Anterior cingulate cortex (tissue), 58 donors: ENCODE measurements at regions not wholly inside any gene's neighbourhood (a gene's known extent, or its start where the extent isn't known, plus 50 kb on each side); places are given as distances from the start of the nearest gene placed in this dataset.
"Not testable (repeated sequence)": the region's sequence is repeated elsewhere in the genome, so short reads cannot be mapped to it uniquely, and the experiment has no call there.

Experiments used
- DNase-seq, 58 donors: peaks; one replicate each; lab custom pipeline; 2025; lab: John Stamatoyannopoulos, UW

GRCh38 chr18:8531084-8531483 is 78.2 kb upstream of the RAB12 start:
- DNase-seq = not testable (repeated sequence)

- no peak for DNase-seq
Observed at GRCh38 chr18:8536231-8536630, 73.0 kb upstream of the RAB12 start.

DNA sequence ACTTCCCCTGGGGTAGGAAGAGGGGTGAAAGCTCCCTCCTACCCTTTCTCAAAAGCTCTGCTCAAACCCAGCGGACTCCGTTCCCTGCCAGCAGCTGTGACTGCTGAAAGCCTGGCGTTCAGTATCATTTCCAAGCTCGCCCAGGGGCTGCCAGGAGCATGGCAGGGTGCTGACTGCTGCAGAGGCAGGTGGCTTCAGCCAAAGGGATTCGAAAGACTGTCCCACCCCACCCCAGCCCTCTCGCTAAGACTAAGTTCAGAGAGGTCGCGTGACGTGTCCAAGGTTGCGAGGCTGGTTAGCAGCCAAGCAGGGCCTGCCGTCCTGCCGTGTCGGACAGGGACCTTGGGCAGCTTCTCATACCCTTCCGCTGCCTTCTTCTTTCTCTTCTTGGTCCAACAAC is 72.3 kb upstream of the RAB12 start:
- DNase-seq = no peak

DNA sequence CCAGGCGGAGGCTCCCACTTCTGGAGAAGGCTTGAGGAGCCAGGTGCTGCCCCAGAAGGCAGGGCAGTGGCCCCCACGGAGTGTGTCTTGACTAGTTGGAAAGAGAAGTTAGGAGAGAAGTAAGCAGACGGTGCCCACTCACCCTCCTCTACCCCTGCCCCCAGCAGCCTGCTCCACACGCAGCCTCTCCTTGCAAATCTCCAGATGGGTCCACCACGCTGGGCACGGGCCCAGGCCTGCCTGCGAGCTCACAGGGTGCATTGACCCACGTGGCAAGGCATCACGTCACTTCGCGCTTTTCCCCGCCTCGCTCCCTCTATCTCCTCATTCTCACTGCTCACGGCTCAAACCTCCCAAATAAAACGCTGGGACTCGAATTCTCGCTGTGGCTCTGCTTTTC is 71.8 kb upstream of the RAB12 start:
- DNase-seq = no peak

- no peak for DNase-seq
Observed at GRCh38 chr18:8538935-8539334, 70.3 kb upstream of the RAB12 start.

DNA sequence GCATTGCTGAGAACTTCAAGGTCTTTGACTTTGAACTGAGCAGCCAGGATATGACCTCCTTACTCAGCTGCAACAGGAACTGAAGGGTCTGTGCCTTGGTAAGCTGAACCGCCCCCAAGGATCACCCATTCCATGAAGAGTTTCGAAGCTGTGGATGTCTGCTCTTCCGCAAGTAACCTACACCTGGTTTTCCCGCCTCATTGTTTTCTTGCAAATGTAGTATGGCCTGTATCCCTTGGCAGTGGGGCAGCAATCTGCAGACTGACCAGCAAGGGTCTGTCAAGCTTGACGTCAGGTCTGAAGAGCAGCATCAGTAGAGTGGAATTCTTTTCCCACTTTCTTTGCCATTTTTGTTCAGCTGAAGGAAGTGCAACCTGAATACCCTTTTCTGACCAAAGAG is 62.6 kb upstream of the RAB12 start:
- no peak for DNase-seq

GRCh38 chr18:8548186-8548585 is 61.1 kb upstream of the RAB12 start:
- no peak for DNase-seq

- DNase-seq = no peak
Observed at GRCh38 chr18:8549254-8549757, 59.9 kb upstream of the RAB12 start.

- DNase-seq = no peak
Observed at GRCh38 chr18:8552151-8552550, 57.1 kb upstream of the RAB12 start.

- DNase-seq = no peak
Observed at GRCh38 chr18:8554354-8554753, 54.9 kb upstream of the RAB12 start.

- DNase-seq = no peak
Observed at GRCh38 chr18:8556424-8556823, 52.8 kb upstream of the RAB12 start.
